ENCODE measurements at regions not wholly inside any gene's neighbourhood (a gene's known extent, or its start where the extent isn't known, plus 50 kb on each side); places are given as distances from the start of the nearest gene placed in this dataset.
"Not testable (repeated sequence)": the region's sequence is repeated elsewhere in the genome, so short reads cannot be mapped to it uniquely, and the experiment has no call there.

DNA sequence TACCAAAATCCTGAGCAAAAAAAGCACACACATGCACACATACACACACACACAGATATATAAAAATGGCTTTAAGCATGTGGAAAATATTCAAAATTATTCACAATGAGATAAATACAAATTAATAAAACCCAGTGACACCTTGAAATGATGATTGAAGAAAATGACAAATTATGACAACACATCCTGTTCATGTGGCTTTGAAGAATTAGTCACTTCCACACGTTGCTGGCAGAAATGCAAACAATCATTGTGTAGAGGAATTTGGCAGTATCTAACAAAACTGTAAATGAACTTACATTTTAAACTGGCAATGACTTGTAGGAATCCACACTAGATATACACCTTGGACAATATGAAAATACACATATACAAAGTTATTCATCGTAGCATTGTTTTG is 95.8 kb upstream of the RGPD4 start:
- DNase-seq, result no peak

GRCh38 chr2:107731435-107731834 is 95.3 kb upstream of the RGPD4 start:
- DNase-seq, result no peak

DNA sequence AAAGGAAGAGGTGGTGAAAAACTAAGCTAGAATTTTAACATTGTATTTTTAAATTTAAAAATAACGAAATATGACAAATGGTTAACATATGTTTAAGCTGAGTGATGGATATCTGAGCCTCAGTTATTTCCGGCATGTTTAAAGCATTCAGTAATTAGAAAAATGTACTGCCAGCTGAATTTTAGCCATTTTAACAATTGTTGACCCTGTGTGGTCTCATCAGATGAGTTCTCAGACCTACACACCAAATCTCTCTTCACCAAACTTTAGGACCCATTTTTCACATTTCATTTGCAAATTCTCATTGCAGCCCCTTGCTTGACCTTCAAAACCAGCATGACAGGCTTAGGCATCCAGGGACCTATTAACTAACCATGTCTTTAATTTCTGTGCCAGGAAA is 91.5 kb upstream of the RGPD4 start:
- no peak for DNase-seq

DNA sequence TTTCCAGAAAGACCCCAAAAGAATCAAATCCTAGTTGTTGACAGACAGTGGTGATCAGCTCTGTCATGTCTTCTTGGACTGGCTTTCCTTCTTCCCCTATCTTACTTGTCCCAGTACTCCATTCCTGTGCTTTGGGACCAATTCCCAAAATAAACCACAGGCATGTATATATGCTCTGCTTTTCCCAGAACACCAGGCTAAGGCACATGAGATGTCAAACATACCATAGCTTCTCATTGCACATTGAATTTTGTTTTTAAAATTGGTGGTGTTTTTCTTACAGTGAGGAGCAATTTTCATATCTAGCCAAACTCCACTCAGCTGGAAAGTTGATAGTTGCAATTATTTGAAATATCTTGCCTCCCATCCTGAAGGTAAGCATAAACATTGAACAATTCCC is 88.9 kb upstream of the RGPD4 start:
- no peak for DNase-seq

DNA sequence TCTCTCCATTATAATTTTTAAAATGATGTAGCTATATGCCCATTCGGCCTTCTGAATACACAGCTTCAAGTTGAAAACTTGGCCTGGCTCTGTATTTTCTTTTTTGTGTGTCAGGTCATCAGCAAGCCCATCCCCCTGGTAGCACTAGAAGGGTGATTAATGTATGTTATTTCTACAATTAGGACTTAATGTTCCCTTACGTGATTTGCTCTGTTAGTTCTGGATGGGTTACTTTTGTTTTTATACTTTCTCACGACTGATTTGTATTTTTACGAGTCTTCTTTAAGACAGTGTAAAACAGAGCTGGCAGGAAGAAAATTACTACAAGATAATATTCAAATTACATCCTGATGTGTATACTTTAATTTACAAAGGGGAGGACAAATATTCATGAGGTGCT is 88.4 kb upstream of the RGPD4 start:
- DNase-seq, result no peak

DNA sequence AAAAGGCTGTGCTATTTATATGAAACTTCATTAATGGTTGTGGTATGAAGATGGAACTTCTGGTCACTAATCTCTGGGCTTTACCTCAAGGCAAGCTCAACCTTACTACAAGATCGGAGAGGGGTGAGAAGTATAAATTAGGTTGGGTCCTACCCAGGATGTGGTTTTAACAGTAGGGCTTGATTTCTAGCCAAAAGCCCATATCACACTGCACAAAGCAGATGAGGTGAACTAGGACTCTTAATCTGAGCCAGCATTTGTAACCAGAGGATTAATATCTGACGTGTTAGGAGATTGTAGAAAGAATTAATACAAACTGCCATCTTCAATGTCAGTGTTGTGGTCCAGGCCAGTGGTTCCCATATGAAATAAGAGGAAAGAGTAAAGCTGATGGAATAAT is 86.4 kb upstream of the RGPD4 start:
- no peak for DNase-seq

GRCh38 chr2:107742460-107743027 is 84.1 kb upstream of the RGPD4 start:
- no peak for DNase-seq

DNA sequence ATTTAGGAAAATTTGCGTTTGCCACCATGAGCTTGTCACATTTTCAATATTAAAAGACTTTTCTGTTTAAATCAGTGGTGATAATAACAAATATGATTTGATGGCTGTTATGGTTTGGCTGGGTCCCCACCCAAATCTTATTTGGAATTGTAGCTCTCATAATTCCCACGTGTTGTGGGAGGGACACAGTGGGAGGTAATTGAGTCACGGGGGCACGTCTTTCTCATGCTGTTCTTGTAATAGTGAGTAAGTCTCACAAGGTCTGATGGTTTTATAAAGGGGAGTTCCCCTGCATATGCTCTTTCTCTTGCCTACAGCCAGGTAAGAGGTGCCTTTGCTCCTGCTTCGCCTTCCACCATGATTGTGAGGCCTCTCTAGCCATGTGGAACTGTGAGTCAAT is 83.4 kb upstream of the RGPD4 start:
- no peak for DNase-seq

DNA sequence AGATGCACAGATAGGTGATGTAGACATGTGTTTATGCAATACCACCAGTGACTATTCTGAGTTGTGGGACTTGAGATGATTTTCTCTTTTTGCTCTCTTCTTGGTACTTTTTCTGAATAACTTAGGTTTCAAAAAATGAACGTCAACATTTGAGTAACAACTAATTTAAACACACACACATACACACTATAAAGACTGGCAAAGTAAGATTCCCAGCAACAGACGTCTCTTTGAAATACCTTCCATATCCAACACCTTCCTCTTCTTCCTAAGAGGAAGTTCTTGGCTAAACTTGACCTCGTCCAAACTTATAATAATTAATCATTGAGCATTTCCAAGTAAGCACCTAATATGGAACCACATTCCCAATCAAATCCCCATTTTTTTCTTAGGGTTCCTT is 81.6 kb upstream of the RGPD4 start:
- DNase-seq, result no peak

- DNase-seq, result peak; percentile 55 to 61
Measured at GRCh38 chr2:107746552-107747198, 80.0 kb upstream of the RGPD4 start.

DNA sequence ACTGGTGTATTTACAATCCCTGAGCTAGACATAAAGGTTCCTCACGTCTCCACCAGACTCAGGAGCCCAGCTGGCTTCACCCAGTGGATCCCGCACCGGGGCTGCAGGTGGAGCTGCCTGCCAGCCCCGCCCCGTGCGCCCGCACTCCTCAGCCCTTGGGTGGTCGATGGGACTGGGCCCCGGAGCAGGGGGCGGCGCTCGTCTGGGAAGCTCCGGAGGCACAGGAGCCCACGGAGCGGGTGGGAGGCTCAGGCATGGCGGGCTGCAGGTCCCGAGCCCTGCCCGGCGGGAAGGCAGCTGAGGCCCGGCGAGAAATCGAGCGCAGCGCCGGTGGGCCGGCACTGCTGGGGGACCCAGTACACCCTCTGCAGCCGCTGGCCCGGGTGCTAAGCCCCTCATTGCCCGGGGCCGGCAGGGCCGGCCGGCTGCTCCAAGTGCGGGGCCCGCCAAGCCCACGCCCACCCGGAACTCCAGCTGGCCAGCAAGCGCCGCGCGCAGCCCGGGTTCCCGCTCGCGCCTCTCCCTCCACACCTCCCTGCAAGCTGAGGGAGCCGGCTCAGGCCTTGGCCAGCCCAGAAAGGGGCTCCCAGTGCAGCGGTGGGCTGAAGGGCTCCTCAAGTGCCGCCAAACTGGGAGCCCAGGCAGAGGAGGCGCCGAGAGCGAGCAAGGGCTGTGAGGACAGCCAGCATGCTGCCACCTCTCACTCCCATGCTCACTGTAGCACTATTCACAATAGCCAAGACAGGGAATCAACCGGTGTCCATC is 79.3 kb upstream of the RGPD4 start:
- peak; percentile 35 to 58 for DNase-seq

DNA sequence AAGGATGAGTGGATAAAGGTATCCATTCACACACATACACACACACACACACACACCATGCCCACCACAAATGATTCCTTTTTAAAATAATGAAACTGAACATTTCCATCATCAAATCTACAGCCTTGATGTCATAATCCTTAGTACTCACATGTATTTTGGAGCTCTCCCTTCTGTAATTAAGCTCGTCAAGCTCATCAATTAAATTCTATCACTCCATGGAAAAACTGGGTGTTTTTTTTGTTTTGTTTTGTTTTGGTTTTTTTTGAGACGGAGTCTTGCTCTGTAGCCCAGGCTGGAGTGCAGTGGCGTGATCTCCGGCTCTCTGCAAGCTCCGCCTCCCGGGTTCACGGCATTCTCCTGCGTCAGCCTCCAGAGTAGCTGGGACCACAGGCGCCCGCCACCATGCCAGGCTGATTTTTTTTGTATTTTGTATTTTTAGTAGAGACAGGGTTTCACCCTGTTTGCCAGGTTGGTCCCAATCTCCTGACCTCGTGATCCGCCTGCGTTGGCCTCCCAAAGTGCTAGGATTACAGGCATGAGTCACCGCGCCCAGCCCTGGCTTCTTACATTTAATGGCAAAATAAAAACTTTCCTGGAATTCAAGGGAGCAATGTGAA is 78.6 kb upstream of the RGPD4 start:
- peak; percentile 47 to 61 for DNase-seq

DNA sequence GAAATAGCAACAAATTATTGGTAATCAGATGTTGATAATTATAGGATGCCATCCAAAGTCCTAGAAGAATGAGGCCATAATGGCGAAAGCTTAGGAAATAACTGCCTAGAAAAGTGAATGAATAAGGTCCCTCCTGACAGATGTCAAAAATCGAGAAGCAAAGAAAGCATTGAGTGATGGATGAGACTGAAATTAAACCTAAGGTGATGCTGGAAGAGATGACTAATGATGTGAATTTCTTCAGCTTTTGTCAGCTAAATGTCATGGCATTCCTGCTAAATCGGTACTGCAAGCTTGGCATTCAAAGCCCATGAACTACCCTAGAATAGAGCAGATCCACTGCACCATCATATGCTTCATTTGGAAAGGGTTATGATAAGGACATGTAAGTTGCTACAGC is 74.8 kb upstream of the RGPD4 start:
- no peak for DNase-seq

DNA sequence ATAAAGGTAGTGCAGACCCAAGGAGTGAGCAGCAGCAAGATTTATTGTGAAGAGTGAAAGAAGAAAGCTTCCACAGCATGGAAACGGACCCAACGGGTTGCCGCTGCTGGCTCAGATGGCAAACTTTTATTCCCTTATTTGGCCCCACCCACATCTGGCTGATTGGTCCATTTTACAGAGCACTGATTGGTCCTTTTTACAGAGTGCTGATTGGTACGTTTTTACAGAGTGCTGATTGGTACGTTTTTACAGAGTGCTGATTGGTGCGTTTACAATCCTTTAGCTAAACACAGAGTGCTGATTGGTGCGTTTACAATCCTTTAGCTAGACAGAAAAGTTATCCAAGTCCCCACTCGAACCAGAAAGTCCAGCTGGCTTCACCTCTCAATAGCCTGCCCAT is 72.9 kb upstream of the RGPD4 start:
- not testable (repeated sequence) for DNase-seq

DNA sequence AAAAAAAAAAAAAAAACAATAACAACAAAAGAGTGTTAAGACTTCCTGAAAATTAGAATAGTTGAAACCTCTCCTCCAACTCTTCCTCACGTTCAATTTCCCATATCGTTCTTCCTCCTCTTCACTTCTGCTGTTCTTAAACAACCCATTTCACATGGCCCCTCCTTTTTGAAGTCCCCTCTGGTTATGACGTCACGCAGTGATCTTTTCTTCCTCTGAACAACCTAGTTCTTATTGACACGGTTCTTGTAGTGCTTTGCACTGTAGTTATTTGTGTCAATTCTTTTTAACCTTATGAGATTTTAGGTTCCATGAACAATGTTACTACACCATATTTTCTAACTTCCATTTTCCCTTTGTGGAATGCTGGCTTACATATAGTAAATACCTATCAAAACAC is 69.5 kb upstream of the RGPD4 start:
- DNase-seq, result no peak

DNA sequence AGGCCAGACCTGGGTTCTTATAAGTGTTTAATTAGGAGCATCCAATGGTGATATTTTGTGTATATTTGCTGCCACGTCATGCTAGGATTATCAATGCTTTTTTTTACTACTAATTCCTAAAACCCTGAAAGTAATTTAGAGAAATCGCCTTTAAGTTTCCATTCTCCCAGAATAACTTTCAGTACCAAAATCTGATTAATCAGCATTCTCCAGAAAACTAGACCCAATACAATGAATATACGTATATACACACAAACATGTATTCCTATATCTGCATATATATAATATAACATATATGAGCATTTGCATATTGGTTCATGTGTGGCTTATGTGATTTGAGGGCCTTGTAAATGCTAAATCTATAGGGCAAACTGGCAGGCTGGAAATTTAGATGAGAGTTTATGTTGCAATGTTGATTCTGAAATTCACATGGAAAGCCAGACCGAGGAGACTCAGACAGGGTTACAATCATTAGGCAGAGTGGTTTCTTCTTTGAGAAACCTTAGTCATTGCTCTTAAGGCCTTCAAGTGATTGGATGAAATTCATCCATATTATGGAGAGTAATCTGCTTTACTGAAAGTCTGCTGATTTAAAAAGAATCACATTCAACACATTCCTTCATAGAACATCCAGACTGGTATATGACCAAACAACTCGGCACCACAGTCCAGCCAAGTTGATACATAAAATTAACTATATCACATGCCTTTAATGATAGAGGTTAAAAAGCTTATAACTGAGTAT is 65.9 kb upstream of the RGPD4 start:
- no peak for DNase-seq

DNA sequence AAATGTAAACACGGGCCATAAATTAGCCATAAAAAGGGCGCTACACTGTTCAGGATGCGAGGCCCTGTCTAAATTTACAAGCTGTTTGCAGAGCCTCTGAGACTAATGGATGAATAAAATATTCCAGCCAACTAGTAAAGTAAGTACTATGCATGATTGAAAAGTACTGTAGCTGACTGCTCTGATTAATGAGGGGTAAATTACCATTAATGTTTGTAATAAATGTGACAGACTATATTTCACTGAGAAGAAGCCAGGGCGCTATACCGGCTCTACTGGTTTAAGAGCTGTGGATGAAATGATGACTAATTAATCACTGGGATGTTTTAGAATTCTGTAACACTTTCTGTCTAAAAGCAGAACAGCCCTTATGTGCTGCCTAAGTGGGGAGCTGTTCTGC is 54.3 kb upstream of the RGPD4 start:
- DNase-seq, result no peak

GRCh38 chr2:107775211-107775610 is 51.5 kb upstream of the RGPD4 start:
- DNase-seq, result no peak

GRCh38 chr2:107775791-107776190 is 50.9 kb upstream of the RGPD4 start:
- DNase-seq, result no peak

DNA sequence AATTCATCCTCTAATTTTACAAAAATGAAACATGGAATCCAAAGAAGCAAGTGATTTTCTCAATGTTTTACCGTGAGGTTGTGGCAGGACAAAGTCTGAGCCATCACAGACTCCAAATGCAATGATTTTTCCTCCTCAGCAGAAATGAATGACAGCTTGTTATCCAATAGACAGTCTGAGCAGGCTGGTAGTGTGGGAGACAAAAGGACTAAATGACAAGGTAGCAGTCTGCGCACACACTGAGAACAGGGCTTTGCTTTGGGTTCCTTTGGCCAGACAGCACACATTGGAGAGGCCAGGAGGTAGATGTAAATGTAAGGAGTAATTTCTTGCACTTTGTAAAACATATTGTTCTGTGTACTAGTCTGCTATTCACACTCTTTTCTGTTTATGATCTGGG is 50.3 kb upstream of the RGPD4 start:
- no peak for DNase-seq

Data from SHP77 (cell line).